ENCODE measurements at regions not wholly inside any gene's neighbourhood (a gene's known extent, or its start where the extent isn't known, plus 50 kb on each side); places are given as distances from the start of the nearest gene placed in this dataset.

DNA sequence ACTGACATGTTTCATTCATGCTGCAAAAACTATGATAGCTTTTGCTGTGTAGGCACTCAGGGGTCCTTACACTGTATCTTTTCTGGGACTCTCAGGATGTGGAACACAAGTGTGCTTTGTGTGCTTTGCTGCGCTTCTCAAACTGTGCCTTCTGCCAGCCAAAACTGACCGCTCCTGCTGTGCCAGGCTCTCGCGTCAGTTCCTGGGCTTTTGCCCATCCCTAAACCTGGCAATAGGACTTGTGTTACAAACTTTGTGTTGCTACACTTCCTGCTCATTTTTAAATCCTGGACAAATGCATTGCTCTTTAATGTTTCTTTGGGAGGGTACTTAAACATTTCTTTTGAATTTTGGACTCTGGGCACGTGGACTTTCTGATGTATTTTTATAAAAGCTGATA is 60.3 kb downstream of the DIPK2A start:
- TF ChIP-seq POLR2A (IDR thresholded peaks at IDR 0.05; ENCODE audit: low read depth, low read length) (no peak), POLR2AphosphoS5 (IDR thresholded peaks at IDR 0.05; ENCODE audit: low read depth, low read length) (no peak), PAX5 (IDR thresholded peaks at IDR 0.05; ENCODE audit: insufficient read depth, low read length, severe bottlenecking) (no peak), TAF1 (IDR thresholded peaks at IDR 0.05; ENCODE audit: low read depth, low read length) (no peak), SPI1 (IDR thresholded peaks at IDR 0.05; ENCODE audit: low read depth, low read length) (no peak)

Measured in GM12891 (cell line).